ENCODE measurements at regions not wholly inside any gene's neighbourhood (a gene's known extent, or its start where the extent isn't known, plus 50 kb on each side); places are given as distances from the start of the nearest gene placed in this dataset.
A peak's percentile ranks its signal among the peaks of the same experiment; 100 is the strongest.

GRCh38 chr6:21824431-21825177, 231.1 kb downstream of the SOX4 start:
- no peak overlapping the region for H3K27ac Mint-ChIP-seq (ENCODE audit: unreplicated experiment)
- intact Hi-C loops (cut with micrococcal nuclease; ENCODE audit: unreplicated experiment) = loop anchor here (5.0 to 10.0 kb wide), 3 partner anchors 72 to 1000 kb away; no protein-coding TSS in a partner anchor
- CTCF ChIA-PET = interaction anchor here (0.8 to 2.2 kb wide), 2 partner anchors 11 to 93 kb away, joined by 6 to 9 read pairs; no protein-coding TSS in a partner anchor
- no peak for TF ChIP-seq CTCF (IDR thresholded peaks at IDR 0.05; ENCODE audit: unreplicated experiment)
- peaks cover 6% of the 10 kb centered on the region for H3K36me3 Mint-ChIP-seq (ENCODE audit: insufficient read depth, unreplicated experiment)
- DNase-seq = no peak
- H3K27me3 Mint-ChIP-seq (ENCODE audit: unreplicated experiment) = no peaks in the 10 kb centered on the region
- peaks cover 47% of the 10 kb centered on the region for H3K4me1 Mint-ChIP-seq (ENCODE audit: low read depth, unreplicated experiment)
- H3K4me3 Mint-ChIP-seq (ENCODE audit: low read depth, unreplicated experiment) = no peak overlapping the region
- no peaks in the 10 kb centered on the region for H3K9me3 Mint-ChIP-seq (ENCODE audit: low read depth, unreplicated experiment)
- BruUV-seq (replicated peaks) = no TSS peak

DNA sequence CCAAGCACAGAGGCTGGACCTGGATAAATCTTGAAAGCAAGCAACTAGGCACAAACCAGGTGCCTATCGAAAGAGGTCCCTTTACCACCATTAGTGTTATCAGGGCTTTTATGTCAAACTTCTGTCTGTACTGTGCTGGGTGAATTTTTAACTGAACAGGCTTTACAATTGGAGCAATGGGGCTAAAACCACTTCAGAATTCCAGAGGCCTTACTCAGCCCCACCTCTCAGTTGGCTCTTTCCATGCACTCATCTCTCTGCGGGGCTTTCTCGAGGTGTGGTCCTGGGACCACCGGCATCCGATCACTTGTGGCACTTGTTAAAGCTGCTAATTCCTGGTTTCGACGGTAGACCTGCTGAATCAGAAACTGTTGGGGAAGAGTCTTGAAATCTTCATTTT, 232.5 kb downstream of the SOX4 start:
- BruUV-seq (replicated peaks) = no TSS peak
- Mint-ChIP-seq H3K4me1 (ENCODE audit: low read depth, unreplicated experiment) (peaks cover 47% of the 10 kb centered on the region), H3K9me3 (ENCODE audit: low read depth, unreplicated experiment) (no peaks in the 10 kb centered on the region), H3K36me3 (ENCODE audit: insufficient read depth, unreplicated experiment) (peaks cover 6% of the 10 kb centered on the region), H3K4me3 (ENCODE audit: low read depth, unreplicated experiment) (peak overlapping the region; percentile 44), H3K27me3 (ENCODE audit: unreplicated experiment) (no peaks in the 10 kb centered on the region), H3K27ac (ENCODE audit: unreplicated experiment) (peak overlapping the region; percentile 74)
- intact Hi-C loops (cut with micrococcal nuclease; ENCODE audit: unreplicated experiment) = loop anchor here (5.0 to 10.0 kb wide), 3 partner anchors 74 to 999 kb away; no protein-coding TSS in a partner anchor
- CTCF ChIA-PET = interaction anchor here (0.6 to 2.2 kb wide), 3 partner anchors 13 to 1699 kb away, joined by 4 to 12 read pairs (median 9); no protein-coding TSS in a partner anchor
- TF ChIP-seq CTCF (IDR thresholded peaks at IDR 0.05; ENCODE audit: unreplicated experiment) = no peak
- DNase-seq = peak; percentile 62

- CTCF ChIA-PET = interaction anchor here (0.7 kb wide), 1 partner anchor 1364 kb away, joined by 3 read pairs; no protein-coding TSS in a partner anchor
- no peak overlapping the region for H3K27ac Mint-ChIP-seq (ENCODE audit: unreplicated experiment)
- H3K27me3 Mint-ChIP-seq (ENCODE audit: unreplicated experiment) = no peaks in the 10 kb centered on the region
- peaks cover 51% of the 10 kb centered on the region for H3K4me1 Mint-ChIP-seq (ENCODE audit: low read depth, unreplicated experiment)
- no peak for DNase-seq
- no TSS peak for BruUV-seq (replicated peaks)
- H3K9me3 Mint-ChIP-seq (ENCODE audit: low read depth, unreplicated experiment) = no peaks in the 10 kb centered on the region
- TF ChIP-seq CTCF (IDR thresholded peaks at IDR 0.05; ENCODE audit: unreplicated experiment) = no peak
- H3K36me3 Mint-ChIP-seq (ENCODE audit: insufficient read depth, unreplicated experiment) = peaks cover 6% of the 10 kb centered on the region
- H3K4me3 Mint-ChIP-seq (ENCODE audit: low read depth, unreplicated experiment) = no peak overlapping the region
- intact Hi-C loops (cut with micrococcal nuclease; ENCODE audit: unreplicated experiment) = loop anchor here (5.0 to 10.0 kb wide), 3 partner anchors 75 to 998 kb away; no protein-coding TSS in a partner anchor
These were observed 233.4 kb downstream of the SOX4 start for GRCh38 chr6:21826904-21827303.

DNA sequence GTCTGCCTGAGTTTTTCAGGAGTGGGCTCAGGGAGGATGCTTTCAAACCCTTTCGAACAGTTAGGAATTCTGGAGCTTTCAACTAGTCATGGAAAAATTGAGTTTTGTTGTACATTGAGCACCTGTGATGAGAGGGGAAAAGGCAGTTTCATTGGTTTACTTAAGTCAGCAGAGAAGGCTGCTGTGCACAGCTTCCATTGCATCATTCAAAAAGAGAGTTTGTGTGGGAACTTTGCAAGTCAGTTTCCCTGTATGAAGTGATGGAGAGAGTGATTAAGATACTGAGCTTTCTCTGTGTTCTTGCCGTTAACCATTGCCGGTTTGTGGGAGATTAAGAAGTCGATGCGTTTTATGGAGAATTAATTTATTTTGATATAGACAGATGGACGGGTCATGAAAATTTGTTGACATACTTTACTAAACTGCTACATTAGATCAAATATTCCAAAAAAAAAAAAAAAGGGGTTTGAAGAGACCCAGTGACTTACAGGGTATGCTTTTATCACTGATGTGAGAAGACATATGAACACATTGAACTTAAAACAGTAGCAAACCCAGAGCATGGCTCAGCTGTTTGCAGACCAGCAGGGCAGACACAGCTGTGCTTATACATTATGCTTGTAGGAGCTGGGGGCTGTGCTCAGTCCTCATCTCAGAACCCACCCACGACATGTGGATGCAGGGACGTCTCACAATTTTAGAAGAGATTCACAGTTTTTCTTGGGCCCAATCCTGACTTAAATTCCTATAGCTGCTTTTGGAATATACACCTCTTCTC, 234.1 kb downstream of the SOX4 start:
- Mint-ChIP-seq H3K36me3 (ENCODE audit: insufficient read depth, unreplicated experiment) (peaks cover 6% of the 10 kb centered on the region), H3K27me3 (ENCODE audit: unreplicated experiment) (no peaks in the 10 kb centered on the region), H3K4me1 (ENCODE audit: low read depth, unreplicated experiment) (peaks cover 52% of the 10 kb centered on the region), H3K27ac (ENCODE audit: unreplicated experiment) (no peak overlapping the region), H3K9me3 (ENCODE audit: low read depth, unreplicated experiment) (no peaks in the 10 kb centered on the region), H3K4me3 (ENCODE audit: low read depth, unreplicated experiment) (no peak overlapping the region)
- no TSS peak for BruUV-seq (replicated peaks)
- no peak for TF ChIP-seq CTCF (IDR thresholded peaks at IDR 0.05; ENCODE audit: unreplicated experiment)
- no peak for DNase-seq
- intact Hi-C loops (cut with micrococcal nuclease; ENCODE audit: unreplicated experiment) = loop anchor here (5.0 to 10.0 kb wide), 3 partner anchors 75 to 997 kb away; no protein-coding TSS in a partner anchor
- CTCF ChIA-PET = interaction anchor here (0.6 to 1.2 kb wide), 3 partner anchors 19 to 1363 kb away, joined by 3 to 7 read pairs (median 4); no protein-coding TSS in a partner anchor

Data from Calu3 (cell line).